Nephron progenitor cell (in vitro differentiated cells): ENCODE measurements at regions not wholly inside any gene's neighbourhood (a gene's known extent, or its start where the extent isn't known, plus 50 kb on each side); places are given as distances from the start of the nearest gene placed in this dataset.

Experiments
- DNase-seq: peaks from one replicate; pipeline ENCODE4 v3.0.0; 2021
- H3K27ac Mint-ChIP-seq: 2 replicates; pipeline ENCODE4 v1.8.0; 2021; ENCODE audit warnings: mild to moderate bottlenecking, moderate library complexity, mixed read lengths
- H3K27me3 Mint-ChIP-seq: 2 replicates; pipeline ENCODE4 v1.8.0; 2021; ENCODE audit warnings: mild to moderate bottlenecking, low read depth, mixed read lengths; ENCODE audit not compliant: poor library complexity
- H3K36me3 Mint-ChIP-seq: 2 replicates; pipeline ENCODE4 v1.8.0; 2021; ENCODE audit warnings: low read depth, mixed read lengths
- H3K4me1 Mint-ChIP-seq: 2 replicates; pipeline ENCODE4 v1.8.0; 2021; ENCODE audit warnings: mixed read lengths
- H3K4me3 Mint-ChIP-seq: 2 replicates; pipeline ENCODE4 v1.8.0; 2021; ENCODE audit warnings: mild to moderate bottlenecking, moderate library complexity, mixed read lengths
- H3K9me3 Mint-ChIP-seq: 2 replicates; pipeline ENCODE4 v1.8.0; 2021; ENCODE audit warnings: mild to moderate bottlenecking, moderate library complexity, mixed read lengths
- CTCF ChIP-seq: fragments of 200-600 bp; sonication (generic); IDR thresholded peaks from 2 replicates; pipeline ENCODE4 v1.5.0; 2021; ENCODE audit warnings: antibody characterized with exemption

- Mint-ChIP-seq H3K4me3 (no peak overlapping the region), H3K4me1 (no peaks in the 10 kb centered on the region), H3K27me3 (no peaks in the 10 kb centered on the region), H3K36me3 (no peaks in the 10 kb centered on the region), H3K27ac (no peak overlapping the region), H3K9me3 (peaks cover 7% of the 10 kb centered on the region)
- DNase-seq: no peak
- no peak for TF ChIP-seq CTCF
Measured at GRCh38 chr4:92210906-92211305, 92.9 kb upstream of the GRID2 start.

- Mint-ChIP-seq H3K36me3 (no peaks in the 10 kb centered on the region), H3K4me3 (no peak overlapping the region), H3K27me3 (no peaks in the 10 kb centered on the region), H3K4me1 (no peaks in the 10 kb centered on the region), H3K9me3 (peaks cover 20% of the 10 kb centered on the region), H3K27ac (no peak overlapping the region)
- TF ChIP-seq CTCF: no peak
- DNase-seq: no peak
Measured at GRCh38 chr4:92215476-92215875, 88.3 kb upstream of the GRID2 start.

GRCh38 chr4:92231511-92231910, 72.3 kb upstream of the GRID2 start:
- Mint-ChIP-seq H3K4me3 (no peak overlapping the region), H3K27ac (no peak overlapping the region), H3K27me3 (no peaks in the 10 kb centered on the region), H3K36me3 (no peaks in the 10 kb centered on the region), H3K9me3 (no peaks in the 10 kb centered on the region), H3K4me1 (no peaks in the 10 kb centered on the region)
- DNase-seq: no peak
- TF ChIP-seq CTCF: no peak

GRCh38 chr4:92232566-92232965, 71.2 kb upstream of the GRID2 start:
- no peaks in the 10 kb centered on the region for H3K4me1 Mint-ChIP-seq
- no peaks in the 10 kb centered on the region for H3K9me3 Mint-ChIP-seq
- H3K36me3 Mint-ChIP-seq: no peaks in the 10 kb centered on the region
- TF ChIP-seq CTCF: no peak
- H3K27me3 Mint-ChIP-seq: no peaks in the 10 kb centered on the region
- DNase-seq: no peak
- H3K4me3 Mint-ChIP-seq: no peak overlapping the region
- no peak overlapping the region for H3K27ac Mint-ChIP-seq

GRCh38 chr4:92234393-92235176, 69.2 kb upstream of the GRID2 start:
- Mint-ChIP-seq H3K4me1 (no peaks in the 10 kb centered on the region), H3K9me3 (peaks cover 5% of the 10 kb centered on the region), H3K27me3 (no peaks in the 10 kb centered on the region), H3K4me3 (no peak overlapping the region), H3K27ac (no peak overlapping the region), H3K36me3 (no peaks in the 10 kb centered on the region)
- DNase-seq: no peak
- TF ChIP-seq CTCF: no peak

GRCh38 chr4:92235731-92236130, 68.0 kb upstream of the GRID2 start:
- no peaks in the 10 kb centered on the region for H3K36me3 Mint-ChIP-seq
- peaks cover 8% of the 10 kb centered on the region for H3K9me3 Mint-ChIP-seq
- H3K27me3 Mint-ChIP-seq: no peaks in the 10 kb centered on the region
- no peak overlapping the region for H3K4me3 Mint-ChIP-seq
- TF ChIP-seq CTCF: no peak
- DNase-seq: no peak
- H3K4me1 Mint-ChIP-seq: no peaks in the 10 kb centered on the region
- no peak overlapping the region for H3K27ac Mint-ChIP-seq
